HG03196 (cell line): ENCODE measurements at regions not wholly inside any gene's neighbourhood (a gene's known extent, or its start where the extent isn't known, plus 50 kb on each side); places are given as distances from the start of the nearest gene placed in this dataset.
"Not testable (repeated sequence)": the region's sequence is repeated elsewhere in the genome, so short reads cannot be mapped to it uniquely, and the experiment has no call there.

Experiments
- ATAC-seq: cut with Tn5 transposase; IDR thresholded peaks from one replicate; pipeline ENCODE4 v1.9.1; 2021; ENCODE audit not compliant: unreplicated experiment

GRCh38 chr5:17081142-17081541 lies 136.3 kb upstream of the BASP1 start:
- no peak for ATAC-seq

- not testable (repeated sequence) for ATAC-seq
Observed at GRCh38 chr5:17083276-17083675, 134.2 kb upstream of the BASP1 start.

- no peak for ATAC-seq
Observed at GRCh38 chr5:17087035-17087434, 130.4 kb upstream of the BASP1 start.

- ATAC-seq, result no peak
Observed at GRCh38 chr5:17088051-17088450, 129.4 kb upstream of the BASP1 start.

- ATAC-seq, result no peak
Observed at GRCh38 chr5:17089001-17089400, 128.4 kb upstream of the BASP1 start.

GRCh38 chr5:17089690-17090089 lies 127.7 kb upstream of the BASP1 start:
- ATAC-seq, result no peak

- no peak for ATAC-seq
Observed at GRCh38 chr5:17090839-17091238, 126.6 kb upstream of the BASP1 start.

GRCh38 chr5:17094830-17095229 lies 122.6 kb upstream of the BASP1 start:
- no peak for ATAC-seq

- no peak for ATAC-seq
Observed at GRCh38 chr5:17096952-17097695, 120.3 kb upstream of the BASP1 start.

GRCh38 chr5:17099946-17100345 lies 117.5 kb upstream of the BASP1 start:
- ATAC-seq, result no peak

- no peak for ATAC-seq
Observed at GRCh38 chr5:17103461-17103860, 114.0 kb upstream of the BASP1 start.

- no peak for ATAC-seq
Observed at GRCh38 chr5:17105744-17106418, 111.5 kb upstream of the BASP1 start.

GRCh38 chr5:17106521-17106920 lies 110.9 kb upstream of the BASP1 start:
- ATAC-seq, result no peak

- ATAC-seq, result not testable (repeated sequence)
Observed at GRCh38 chr5:17112091-17112716, 105.2 kb upstream of the BASP1 start.

- no peak for ATAC-seq
Observed at GRCh38 chr5:17113174-17113958, 104.1 kb upstream of the BASP1 start.

GRCh38 chr5:17114233-17114632 lies 103.2 kb upstream of the BASP1 start:
- no peak for ATAC-seq

GRCh38 chr5:17114715-17115599 lies 102.5 kb upstream of the BASP1 start:
- ATAC-seq, result no peak

GRCh38 chr5:17115855-17116254 lies 101.6 kb upstream of the BASP1 start:
- ATAC-seq, result no peak

- peak; percentile 89 for ATAC-seq
Observed at GRCh38 chr5:17118631-17119030, 98.8 kb upstream of the BASP1 start.

GRCh38 chr5:17120209-17120608 lies 97.2 kb upstream of the BASP1 start:
- no peak for ATAC-seq
